SH-SY5Y (cell line): ENCODE measurements at regions not wholly inside any gene's neighbourhood (a gene's known extent, or its start where the extent isn't known, plus 50 kb on each side); places are given as distances from the start of the nearest gene placed in this dataset.

ENCODE experiments used
- GATA2 ChIP-seq: IDR thresholded peaks from 2 replicates; pipeline ENCODE4 v1.6.1; 2011; ENCODE audit warnings: mild to moderate bottlenecking, low read depth, low read length
- GATA3 ChIP-seq: IDR thresholded peaks from 2 replicates; pipeline ENCODE4 v1.6.1; 2011; ENCODE audit warnings: low read depth, mild to moderate bottlenecking, low read length, moderate library complexity

DNA sequence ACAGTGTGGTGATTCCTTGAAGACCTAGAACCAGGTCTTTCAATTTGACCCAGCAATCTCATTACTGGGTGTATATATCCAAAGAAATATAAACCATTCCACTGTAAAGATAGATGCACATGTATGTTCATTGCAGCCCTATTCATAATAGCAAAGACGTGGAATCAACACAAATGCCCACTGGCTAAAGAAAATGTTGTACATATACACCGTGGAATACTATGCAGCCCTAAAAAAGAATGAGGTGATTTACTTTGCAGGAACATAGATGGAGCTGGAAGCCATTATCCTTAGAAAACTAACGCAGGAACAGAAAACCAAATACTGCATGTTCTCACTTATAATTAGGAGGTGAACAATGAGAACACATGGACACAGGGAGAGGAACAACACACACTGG is 278.0 kb upstream of the KCND2 start:
- TF ChIP-seq GATA2: no peak
- no peak for TF ChIP-seq GATA3
